GM18508 (cell line): ENCODE measurements at regions not wholly inside any gene's neighbourhood (a gene's known extent, or its start where the extent isn't known, plus 50 kb on each side); places are given as distances from the start of the nearest gene placed in this dataset.

ENCODE experiments used
- ATAC-seq: cut with Tn5 transposase; IDR thresholded peaks from one replicate; pipeline ENCODE4 v1.9.1; 2021; ENCODE audit warnings: moderate number of reproducible peaks; ENCODE audit not compliant: insufficient read depth, unreplicated experiment

- ATAC-seq = no peak
Measured at GRCh38 chr5:57785946-57786345, 303.3 kb upstream of the ACTBL2 start.

DNA sequence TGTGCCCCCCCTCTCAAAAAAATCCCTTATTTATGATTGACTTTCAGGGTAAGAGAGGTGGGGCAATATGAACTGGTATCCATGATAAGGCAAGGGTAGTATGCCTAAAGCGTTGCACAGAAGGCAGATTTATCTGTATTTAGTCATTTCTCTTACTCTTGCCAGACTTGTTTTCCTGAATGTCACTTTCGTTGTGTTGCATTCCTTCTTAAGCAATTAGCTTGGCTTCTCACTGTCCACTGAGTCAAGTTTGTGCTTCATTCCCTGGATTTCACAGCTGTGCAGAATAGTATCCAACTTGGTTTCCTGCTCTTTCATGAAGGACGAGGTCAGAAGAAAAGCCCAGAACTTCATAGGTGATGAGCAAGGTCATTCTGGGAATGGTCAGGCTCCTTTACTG is 301.5 kb upstream of the ACTBL2 start:
- no peak for ATAC-seq

DNA sequence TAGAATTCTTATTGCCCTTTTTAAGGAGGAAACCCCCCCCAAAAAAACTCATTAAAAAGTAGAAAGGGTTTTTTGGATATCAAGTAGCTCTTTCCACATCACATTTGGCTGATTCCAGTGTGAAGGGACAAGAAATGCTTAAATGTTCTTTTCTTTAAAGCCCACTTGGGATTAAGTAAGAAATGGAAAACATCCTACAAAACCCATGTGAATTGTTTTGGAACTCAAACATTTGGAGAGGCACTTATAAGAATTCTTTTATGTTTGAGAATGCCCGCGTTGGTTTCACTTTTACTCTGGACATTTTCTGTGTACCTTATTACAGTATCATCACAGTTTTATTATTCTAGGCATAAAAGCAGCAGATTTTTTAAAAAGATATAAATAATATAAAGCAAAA is 301.1 kb upstream of the ACTBL2 start:
- ATAC-seq = no peak

DNA sequence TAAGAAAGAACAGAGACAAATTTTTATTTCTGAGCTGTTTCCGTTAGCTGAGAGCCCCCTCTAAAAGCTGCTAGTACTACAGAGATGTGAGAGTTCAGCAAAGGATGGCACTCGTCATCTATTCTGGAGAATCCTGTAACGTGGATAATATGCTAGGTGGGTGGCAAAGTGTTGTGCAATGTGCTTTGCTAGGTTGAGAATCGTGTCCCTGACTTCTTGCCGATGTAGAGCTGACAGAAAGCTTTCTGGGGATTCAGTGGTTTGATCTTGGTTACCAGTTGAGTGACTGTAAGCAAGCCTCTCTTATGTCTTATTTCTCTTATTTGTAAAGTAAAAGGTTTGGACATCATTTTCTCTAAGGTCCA is 298.3 kb upstream of the ACTBL2 start:
- ATAC-seq = no peak

DNA sequence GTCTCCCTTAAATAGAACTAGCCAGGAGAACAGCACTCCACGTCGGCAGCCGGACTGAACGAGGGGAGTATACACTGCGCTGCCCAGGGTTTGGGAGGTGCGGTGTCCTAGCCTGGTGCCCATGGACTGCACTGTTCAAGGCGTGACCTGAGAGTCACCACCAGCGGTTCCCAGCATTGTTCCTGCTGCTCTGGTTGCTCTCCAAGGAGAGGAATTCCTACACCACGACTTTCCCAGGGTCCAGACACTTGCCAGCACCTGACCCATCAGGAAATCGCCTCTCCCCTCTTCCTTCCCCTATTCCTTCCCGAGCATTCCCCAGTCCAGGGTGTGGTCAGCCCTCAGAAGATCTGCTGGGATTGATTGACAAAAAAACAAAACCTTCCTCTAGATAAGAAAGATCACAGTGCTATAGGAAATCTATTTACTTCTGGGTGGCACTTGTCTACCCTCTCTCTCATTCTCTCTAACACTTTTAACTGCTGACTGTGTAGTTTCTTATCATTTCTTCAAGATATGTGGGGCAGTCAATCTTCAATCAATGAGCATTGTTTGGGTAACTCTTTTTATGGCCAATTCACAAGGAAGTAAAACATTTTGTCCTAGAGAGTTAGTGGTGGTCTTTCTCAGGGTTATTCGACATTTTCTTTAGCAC is 297.8 kb upstream of the ACTBL2 start:
- no peak for ATAC-seq

DNA sequence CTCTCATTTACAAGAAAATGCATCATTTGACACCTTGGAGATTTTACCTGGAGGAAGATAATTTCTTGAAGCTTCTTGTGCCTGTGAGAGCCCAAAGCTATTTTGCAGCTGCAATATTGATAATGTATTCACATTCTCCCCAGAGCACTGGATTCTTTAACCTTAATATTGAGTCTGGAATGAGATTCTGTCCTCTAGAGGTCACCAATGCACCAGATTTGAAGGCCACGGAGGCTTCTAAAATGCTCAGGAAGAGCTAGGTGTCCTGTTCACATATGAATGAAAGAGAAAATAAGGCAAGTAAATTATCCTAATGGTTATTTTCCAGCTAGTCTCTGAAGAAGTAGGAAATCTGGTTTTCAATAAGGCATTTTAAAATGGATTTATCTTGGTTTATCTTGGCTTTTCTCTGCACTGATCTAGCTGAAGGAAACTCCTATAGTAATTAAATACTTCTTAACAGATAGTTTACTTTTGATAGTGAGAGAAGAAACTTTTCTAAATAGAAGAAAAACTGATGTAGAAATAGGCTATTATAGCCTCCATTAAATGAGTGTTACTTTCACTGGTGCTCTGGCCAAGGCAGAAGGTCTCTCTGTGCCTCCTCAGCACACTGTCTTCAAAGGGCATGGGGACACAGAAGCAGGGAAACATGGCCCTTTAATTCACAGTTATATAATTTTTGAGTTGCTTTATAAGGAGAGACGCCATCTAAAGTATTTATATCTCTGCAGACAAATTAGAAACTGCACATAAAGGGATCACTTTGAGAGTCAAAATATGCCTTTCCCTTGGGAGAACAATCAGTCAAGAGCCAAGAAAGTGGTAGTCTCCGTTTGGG is 297.0 kb upstream of the ACTBL2 start:
- ATAC-seq = peak; percentile 80

DNA sequence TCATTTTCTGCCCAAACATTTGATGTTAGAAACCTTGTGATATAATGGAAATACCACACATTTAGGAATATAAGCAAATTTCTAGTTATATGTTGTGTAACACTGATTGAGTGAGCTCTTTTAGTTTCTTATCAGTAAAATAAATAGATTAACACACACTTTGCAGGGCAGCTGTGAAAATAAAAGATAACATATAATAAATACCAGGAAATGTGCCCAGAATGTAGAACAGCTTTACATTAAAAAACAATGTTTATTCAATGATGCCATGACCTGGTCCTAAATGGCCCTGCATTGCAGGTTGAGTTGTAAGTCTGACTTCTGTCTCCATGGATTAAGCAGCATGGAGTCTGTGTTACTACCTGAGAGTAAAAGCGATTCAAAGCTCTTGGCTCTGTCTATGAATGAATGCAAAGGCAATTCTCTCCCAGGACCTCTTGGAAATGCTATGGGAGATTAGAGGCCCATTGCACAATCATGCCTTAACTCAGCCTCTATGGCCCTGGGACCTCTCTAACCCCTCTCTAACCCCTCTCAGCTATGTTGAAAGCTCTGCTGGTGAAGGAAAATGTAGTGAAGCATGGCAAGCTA is 296.0 kb upstream of the ACTBL2 start:
- ATAC-seq = no peak

- ATAC-seq = no peak
Measured at GRCh38 chr5:57777174-57777581, 294.6 kb upstream of the ACTBL2 start.

GRCh38 chr5:57776035-57776434 is 293.4 kb upstream of the ACTBL2 start:
- no peak for ATAC-seq

DNA sequence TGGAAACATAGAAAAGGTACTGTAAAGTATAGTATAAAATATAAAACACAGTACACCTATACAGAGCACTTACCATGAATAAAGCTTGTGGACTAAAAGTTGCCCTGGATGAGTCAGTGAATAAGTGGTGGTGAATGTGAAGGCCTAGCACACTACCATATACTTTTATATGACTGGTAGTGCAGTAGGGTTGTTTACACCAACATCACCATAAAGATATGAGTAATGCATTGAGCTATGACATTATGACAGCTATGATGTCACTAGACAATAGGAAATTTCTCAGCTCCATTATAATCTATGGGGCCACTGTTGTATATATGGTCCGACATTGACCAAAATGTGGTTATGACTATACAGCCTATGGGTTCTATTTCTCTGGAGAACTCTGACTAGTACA is 291.8 kb upstream of the ACTBL2 start:
- no peak for ATAC-seq

DNA sequence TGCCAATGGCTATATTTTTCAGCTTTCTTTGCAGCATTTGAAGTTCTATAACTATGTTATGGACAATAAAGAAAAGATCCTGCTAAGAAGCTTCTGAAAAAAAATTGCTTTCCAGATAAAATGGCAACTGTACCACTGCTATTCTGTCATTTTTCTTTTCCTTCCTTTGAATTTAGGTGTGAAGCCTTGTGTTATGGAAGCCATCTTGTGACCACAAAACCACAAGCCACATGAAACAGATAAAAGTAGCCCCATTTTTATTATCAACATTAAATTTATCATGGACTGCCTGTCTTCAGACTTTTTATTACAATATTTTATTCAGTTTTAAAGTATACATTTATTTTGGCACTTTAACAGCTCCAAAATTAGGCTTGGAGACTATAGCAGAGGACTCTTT is 289.9 kb upstream of the ACTBL2 start:
- no peak for ATAC-seq

- ATAC-seq = no peak
Measured at GRCh38 chr5:57770039-57770438, 287.4 kb upstream of the ACTBL2 start.

DNA sequence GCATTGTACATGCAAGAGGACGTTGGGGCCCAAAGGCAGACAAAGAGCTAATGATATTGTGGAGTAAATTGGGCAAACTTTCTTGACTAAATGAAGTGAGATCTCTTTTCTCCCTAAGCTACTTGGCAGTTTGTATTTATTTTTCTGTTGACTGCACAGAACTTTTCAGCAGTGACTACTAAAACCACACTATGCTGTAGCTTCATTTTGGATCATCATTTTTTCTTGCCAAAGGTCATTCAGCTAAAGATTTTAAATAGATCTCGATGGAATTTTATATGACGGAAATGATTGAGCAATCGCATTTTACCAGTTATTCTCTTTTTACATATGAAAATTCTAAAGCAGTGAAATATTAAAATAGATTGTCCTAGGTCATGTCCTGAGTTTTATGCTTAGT is 286.1 kb upstream of the ACTBL2 start:
- ATAC-seq = no peak

DNA sequence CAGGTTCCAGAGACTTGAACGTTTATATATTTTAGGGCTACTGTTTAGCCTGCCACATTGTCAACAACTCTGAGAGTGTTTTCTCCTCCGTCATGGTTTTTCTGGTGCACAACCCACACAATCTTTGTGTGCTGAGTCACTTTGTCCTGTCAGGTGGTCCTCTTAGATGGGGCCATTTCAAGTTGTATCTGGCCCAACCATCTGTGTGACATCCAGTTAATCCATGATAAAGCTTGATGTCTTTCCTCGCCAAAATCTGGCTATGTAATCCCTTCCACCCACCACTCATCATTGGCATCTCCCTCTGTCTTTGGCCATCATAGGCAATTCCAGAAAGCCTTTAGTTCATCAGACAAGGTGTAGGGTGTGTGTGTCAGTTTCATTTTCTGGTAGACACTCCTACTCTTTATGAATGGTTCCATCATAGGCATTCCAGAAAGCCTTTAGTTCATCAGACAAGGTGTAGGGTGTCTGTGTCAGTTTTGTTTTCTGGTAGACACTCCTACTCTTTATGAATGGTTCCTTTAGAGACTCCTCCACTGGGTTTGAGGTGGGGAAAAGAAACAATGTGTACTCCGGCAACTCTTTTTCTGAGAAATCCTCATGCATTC is 282.0 kb upstream of the ACTBL2 start:
- no peak for ATAC-seq

- no peak for ATAC-seq
Measured at GRCh38 chr5:57761513-57761912, 278.9 kb upstream of the ACTBL2 start.

- ATAC-seq = no peak
Measured at GRCh38 chr5:57754616-57755015, 272.0 kb upstream of the ACTBL2 start.

DNA sequence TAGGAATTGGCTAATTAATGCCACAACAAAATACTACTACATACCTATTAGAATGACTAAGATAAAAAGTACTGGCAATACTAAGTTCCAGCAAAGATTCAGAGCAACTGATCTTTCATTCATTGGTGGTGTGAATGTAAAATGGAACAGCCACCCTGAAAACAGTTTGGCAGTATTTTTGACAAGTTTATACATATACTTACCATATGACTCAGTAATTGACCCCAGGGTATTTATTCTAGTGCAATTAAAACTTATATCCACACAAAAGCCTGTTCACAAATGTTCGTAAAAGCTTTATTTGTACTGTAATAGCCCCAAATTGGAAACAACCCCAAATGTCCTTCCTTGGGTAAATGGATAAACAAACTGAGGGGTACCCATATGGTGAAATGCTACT is 270.8 kb upstream of the ACTBL2 start:
- ATAC-seq = no peak

- ATAC-seq = no peak
Measured at GRCh38 chr5:57751710-57752109, 269.1 kb upstream of the ACTBL2 start.

- ATAC-seq = no peak
Measured at GRCh38 chr5:57750891-57751290, 268.3 kb upstream of the ACTBL2 start.

- ATAC-seq = no peak
Measured at GRCh38 chr5:57750282-57750681, 267.7 kb upstream of the ACTBL2 start.

DNA sequence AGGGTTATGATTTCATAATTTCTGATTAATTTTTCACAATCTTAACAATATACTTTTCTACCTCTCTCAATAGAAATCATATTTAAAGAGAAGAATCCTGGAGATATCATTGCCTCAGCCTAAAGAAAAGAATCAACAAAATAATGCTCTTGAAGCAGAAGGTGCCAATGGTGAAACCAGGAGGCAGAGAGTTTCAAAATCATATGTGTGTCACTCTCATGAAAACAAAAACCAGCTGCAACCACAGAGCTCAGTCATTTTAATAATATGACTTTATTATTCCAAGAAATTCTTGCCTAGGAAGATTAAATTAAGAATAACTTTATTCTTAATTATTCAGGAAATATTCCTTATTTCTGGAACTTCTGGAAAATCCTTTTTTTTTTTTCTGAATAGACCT is 266.8 kb upstream of the ACTBL2 start:
- no peak for ATAC-seq
